ENCODE measurements at regions not wholly inside any gene's neighbourhood (a gene's known extent, or its start where the extent isn't known, plus 50 kb on each side); places are given as distances from the start of the nearest gene placed in this dataset.

GRCh38 chr3:153572654-153573053 is 410.6 kb downstream of the RAP2B start:
- TF ChIP-seq, protein P1, sequence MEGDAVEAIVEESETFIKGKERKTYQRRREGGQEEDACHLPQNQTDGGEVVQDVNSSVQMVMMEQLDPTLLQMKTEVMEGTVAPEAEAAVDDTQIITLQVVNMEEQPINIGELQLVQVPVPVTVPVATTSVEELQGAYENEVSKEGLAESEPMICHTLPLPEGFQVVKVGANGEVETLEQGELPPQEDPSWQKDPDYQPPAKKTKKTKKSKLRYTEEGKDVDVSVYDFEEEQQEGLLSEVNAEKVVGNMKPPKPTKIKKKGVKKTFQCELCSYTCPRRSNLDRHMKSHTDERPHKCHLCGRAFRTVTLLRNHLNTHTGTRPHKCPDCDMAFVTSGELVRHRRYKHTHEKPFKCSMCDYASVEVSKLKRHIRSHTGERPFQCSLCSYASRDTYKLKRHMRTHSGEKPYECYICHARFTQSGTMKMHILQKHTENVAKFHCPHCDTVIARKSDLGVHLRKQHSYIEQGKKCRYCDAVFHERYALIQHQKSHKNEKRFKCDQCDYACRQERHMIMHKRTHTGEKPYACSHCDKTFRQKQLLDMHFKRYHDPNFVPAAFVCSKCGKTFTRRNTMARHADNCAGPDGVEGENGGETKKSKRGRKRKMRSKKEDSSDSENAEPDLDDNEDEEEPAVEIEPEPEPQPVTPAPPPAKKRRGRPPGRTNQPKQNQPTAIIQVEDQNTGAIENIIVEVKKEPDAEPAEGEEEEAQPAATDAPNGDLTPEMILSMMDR (IDR thresholded peaks at IDR 0.05; ENCODE audit: low read depth, low read length) = no peak
- no peak for TF ChIP-seq EZH2phosphoT487 (IDR thresholded peaks at IDR 0.05; ENCODE audit: low read depth)
